H9 (cell line): ENCODE measurements at regions not wholly inside any gene's neighbourhood (a gene's known extent, or its start where the extent isn't known, plus 50 kb on each side); places are given as distances from the start of the nearest gene placed in this dataset.
"Not testable (repeated sequence)": the region's sequence is repeated elsewhere in the genome, so short reads cannot be mapped to it uniquely, and the experiment has no call there.

ENCODE experiments used
- DNase-seq: peaks from one replicate; pipeline ENCODE4 v3.0.0-alpha.2; 2017
- H2AFZ ChIP-seq: one replicate; pipeline ENCODE4 v1.6.1; 2013; ENCODE audit warnings: mild to moderate bottlenecking, low read length, control low read depth, moderate library complexity
- H2AK5ac ChIP-seq: 2 replicates; pipeline ENCODE4 v1.6.1; 2013; ENCODE audit warnings: low read length, control low read depth, mixed read lengths; ENCODE audit not compliant: insufficient read length
- H2BK120ac ChIP-seq: one replicate; pipeline ENCODE4 v1.6.1; 2013; ENCODE audit warnings: low read depth, mild to moderate bottlenecking, low read length, control low read depth, inconsistent platforms; ENCODE audit not compliant: poor library complexity, severe bottlenecking
- H2BK12ac ChIP-seq: 2 replicates; pipeline ENCODE4 v1.6.1; 2013; ENCODE audit warnings: low read length, control low read depth, mixed read lengths, low read depth; ENCODE audit not compliant: insufficient read length
- H2BK15ac ChIP-seq: 2 replicates; pipeline ENCODE4 v1.6.1; 2013; ENCODE audit warnings: low read depth, low read length, control low read depth
- H2BK20ac ChIP-seq: one replicate; pipeline ENCODE4 v1.6.1; 2013; ENCODE audit warnings: low read depth, mild to moderate bottlenecking, low read length, control low read depth, inconsistent platforms; ENCODE audit not compliant: poor library complexity, severe bottlenecking
- H2BK5ac ChIP-seq: 2 replicates; pipeline ENCODE4 v1.6.1; 2013; ENCODE audit warnings: low read length, control low read depth, mixed read lengths; ENCODE audit not compliant: insufficient read length
- H3K14ac ChIP-seq: 2 replicates; pipeline ENCODE4 v1.6.1; 2013; ENCODE audit warnings: low read length, control low read depth; ENCODE audit not compliant: insufficient read depth
- H3K18ac ChIP-seq: 2 replicates; pipeline ENCODE4 v1.6.1; 2013; ENCODE audit warnings: low read depth, mild to moderate bottlenecking, mixed read lengths, low read length, control low read depth; ENCODE audit not compliant: insufficient read length
- H3K23ac ChIP-seq: 2 replicates; pipeline ENCODE4 v1.6.1; 2013; ENCODE audit warnings: low read length, control low read depth, mixed read lengths, low read depth; ENCODE audit not compliant: insufficient read length
- H3K23me2 ChIP-seq: 2 replicates; pipeline ENCODE4 v1.6.1; 2013; ENCODE audit warnings: low read depth, mild to moderate bottlenecking, mixed read lengths, low read length, control low read depth; ENCODE audit not compliant: insufficient read length, poor library complexity, severe bottlenecking
- H3K27ac ChIP-seq: 2 replicates; pipeline ENCODE4 v1.5.1; 2013; ENCODE audit warnings: low read length, control low read depth, mixed read lengths, low read depth; ENCODE audit not compliant: insufficient read length
- H3K27me3 ChIP-seq: 2 replicates; pipeline ENCODE4 v1.6.1; 2013; ENCODE audit warnings: low read length, control low read depth, inconsistent platforms; ENCODE audit not compliant: insufficient read depth
- H3K4ac ChIP-seq: 2 replicates; pipeline ENCODE4 v1.6.1; 2013; ENCODE audit warnings: low read depth, mild to moderate bottlenecking, control low read depth, inconsistent platforms, low read length, moderate library complexity
- H3K4me1 ChIP-seq: 2 replicates; pipeline ENCODE4 v1.6.1; 2013; ENCODE audit warnings: low read length, control low read depth, inconsistent platforms; ENCODE audit not compliant: insufficient read depth
- H3K4me2 ChIP-seq: 2 replicates; pipeline ENCODE4 v1.6.1; 2013; ENCODE audit warnings: low read length, control low read depth, mixed read lengths; ENCODE audit not compliant: insufficient read length, insufficient read depth
- H3K56ac ChIP-seq: 2 replicates; pipeline ENCODE4 v1.6.1; 2013; ENCODE audit warnings: low read depth, mild to moderate bottlenecking, mixed read lengths, low read length, control low read depth; ENCODE audit not compliant: insufficient read length
- H3K79me1 ChIP-seq: 2 replicates; pipeline ENCODE4 v1.6.1; 2013; ENCODE audit warnings: low read depth, mild to moderate bottlenecking, moderate library complexity, low read length, control low read depth, inconsistent platforms; ENCODE audit not compliant: insufficient read depth, poor library complexity, severe bottlenecking
- H3K79me2 ChIP-seq: 2 replicates; pipeline ENCODE4 v1.6.1; 2013; ENCODE audit warnings: low read length, control low read depth, inconsistent platforms; ENCODE audit not compliant: insufficient read depth
- H3K9ac ChIP-seq: 2 replicates; pipeline ENCODE4 v1.6.1; 2013; ENCODE audit warnings: low read length, control low read depth, mixed read lengths; ENCODE audit not compliant: insufficient read length; ENCODE audit errors: extremely low read depth
- H3K9me3 ChIP-seq: one replicate; pipeline ENCODE4 v1.6.1; 2013; ENCODE audit warnings: low read depth, low read length, inconsistent platforms; ENCODE audit not compliant: control insufficient read depth
- H3T11ph ChIP-seq: one replicate; pipeline ENCODE4 v1.6.1; 2013; ENCODE audit warnings: mild to moderate bottlenecking, low read length, control low read depth, inconsistent platforms
- H4K20me1 ChIP-seq: one replicate; pipeline ENCODE4 v1.6.1; 2013; ENCODE audit not compliant: control insufficient read depth, insufficient read length, insufficient read depth
- H4K5ac ChIP-seq: 2 replicates; pipeline ENCODE4 v1.6.1; 2013; ENCODE audit warnings: low read depth, mild to moderate bottlenecking, mixed read lengths, low read length, control low read depth; ENCODE audit not compliant: insufficient read length
- H4K8ac ChIP-seq: replicated peaks from 2 replicates; pipeline ENCODE4 v1.6.1; 2013; ENCODE audit warnings: low read length, control low read depth, mixed read lengths, low read depth; ENCODE audit not compliant: insufficient read length
- H4K91ac ChIP-seq: 2 replicates; pipeline ENCODE4 v1.6.1; 2013; ENCODE audit warnings: low read depth, mild to moderate bottlenecking, moderate library complexity, mixed read lengths, low read length, control low read depth; ENCODE audit not compliant: insufficient read length
- H3K27ac Mint-ChIP-seq, 3 experiments: 2 replicates in 2 of 3; 3 replicates in 1 of 3; pipeline ENCODE4 v1.8.0; 2020 to 2021; ENCODE audit warnings: mixed read lengths in 3 of 3, mild to moderate bottlenecking in 1 of 3, moderate library complexity in 1 of 3
- H3K27me3 Mint-ChIP-seq: 2 replicates; pipeline ENCODE4 v1.8.0; 2021; ENCODE audit warnings: low read depth, mild to moderate bottlenecking, moderate library complexity, mixed read lengths
- H3K36me3 Mint-ChIP-seq, 3 experiments: 2 replicates in 2 of 3; 3 replicates in 1 of 3; pipeline ENCODE4 v1.8.0; 2020 to 2021; ENCODE audit warnings: low read depth in 3 of 3, mixed read lengths in 3 of 3; ENCODE audit not compliant: insufficient read depth in 1 of 3
- H3K4me1 Mint-ChIP-seq, 2 experiments: 2 replicates each; pipeline ENCODE4 v1.8.0; 2020; ENCODE audit warnings: mixed read lengths in 2 of 2
- H3K4me3 Mint-ChIP-seq, 2 experiments: 2 replicates in 1 of 2; 3 replicates in 1 of 2; pipeline ENCODE4 v1.8.0; 2020 to 2021; ENCODE audit warnings: mild to moderate bottlenecking in 2 of 2, mixed read lengths in 2 of 2, moderate library complexity in 1 of 2
- H3K9me3 Mint-ChIP-seq, 2 experiments: 2 replicates in 1 of 2; 3 replicates in 1 of 2; pipeline ENCODE4 v1.8.0; 2020; ENCODE audit warnings: mild to moderate bottlenecking in 2 of 2, mixed read lengths in 2 of 2, moderate library complexity in 1 of 2
- CTCF ChIP-seq: fragments of 200-600 bp; sonication (generic); conservative IDR thresholded peaks from 3 replicates; pipeline ENCODE4 v1.8.0; 2021; ENCODE audit warnings: antibody characterized with exemption, mild to moderate bottlenecking
- WGBS: extraction: QIAGEN DNeasy Blood & Tissue Kit; methylation state at CpG from one replicate; pipeline ENCODE4 v1.1.7; 2013; ENCODE audit warnings: missing lambda C conversion rate, low lambda C conversion rate, mixed read lengths; ENCODE audit not compliant: insufficient read length; ENCODE audit errors: extremely low coverage; 5-methylcytosine and 5-hydroxymethylcytosine counted together

- Mint-ChIP-seq H3K9me3 (peaks cover 3 to 6% of the 10 kb centered on the region in 2 experiments), H3K36me3 (peaks cover 3 to 6% (median 3%) of the 10 kb centered on the region in 3 experiments), H3K4me3 (no peak overlapping the region), H3K27me3 (no peaks in the 10 kb centered on the region; the same call in 1 of the 2 replicates), H3K27ac (no peak overlapping the region; a peak in 1 of 7 replicates), H3K4me1 (peaks cover 55 to 56% of the 10 kb centered on the region in 2 experiments)
- no peak overlapping the region for H4K5ac ChIP-seq
- peak overlapping the region; percentile 47 for H3K18ac ChIP-seq
- H3K79me2 ChIP-seq, result no peaks in the 10 kb centered on the region
- H3K4me2 ChIP-seq, result no peak overlapping the region
- no peak overlapping the region for H2BK120ac ChIP-seq
- H2BK5ac ChIP-seq, result no peak overlapping the region
- H3K14ac ChIP-seq, result no peak overlapping the region
- H3K23me2 ChIP-seq, result no peaks in the 10 kb centered on the region
- TF ChIP-seq CTCF, result no peak
- no peak for DNase-seq
- no peak overlapping the region for H3K23ac ChIP-seq
- H3K79me1 ChIP-seq, result no peaks in the 10 kb centered on the region
- H3K9me3 ChIP-seq, result peaks cover 2% of the 10 kb centered on the region
- H4K20me1 ChIP-seq, result no peaks in the 10 kb centered on the region
- no peaks in the 10 kb centered on the region for H3K27me3 ChIP-seq
- H2AK5ac ChIP-seq, result no peak overlapping the region
- H2BK15ac ChIP-seq, result no peak overlapping the region
- H3K9ac ChIP-seq, result no peak overlapping the region
- H4K91ac ChIP-seq, result no peak overlapping the region
- H4K8ac ChIP-seq, result no peak overlapping the region
- H3K4ac ChIP-seq, result no peak overlapping the region
- H3K56ac ChIP-seq, result no peak overlapping the region
- no peak overlapping the region for H2BK20ac ChIP-seq
- H3T11ph ChIP-seq, result no peak overlapping the region
- H3K4me1 ChIP-seq, result peaks cover 9% of the 10 kb centered on the region; the same call in 1 of the 2 replicates
- H2BK12ac ChIP-seq, result no peak overlapping the region
- no CpG with 5 or more reads among the region's 5 CpGs for WGBS
- no peak overlapping the region for H2AFZ ChIP-seq
- no peak overlapping the region for H3K27ac ChIP-seq
These were observed 78.5 kb upstream of the C16orf82 start for GRCh38 chr16:26988186-26988585.

GRCh38 chr16:26990384-26991120, 76.2 kb upstream of the C16orf82 start:
- not testable (repeated sequence) for H4K20me1 ChIP-seq, H3K4ac ChIP-seq, H4K5ac ChIP-seq, H4K8ac ChIP-seq, H3K36me3 Mint-ChIP-seq, H2BK12ac ChIP-seq, H3K4me1 ChIP-seq, H4K91ac ChIP-seq, H2BK120ac ChIP-seq, H3K23me2 ChIP-seq, H3K79me1 ChIP-seq, H3K56ac ChIP-seq, H3K9me3 ChIP-seq, H3K14ac ChIP-seq, H3K23ac ChIP-seq, H3K27me3 Mint-ChIP-seq, H2BK5ac ChIP-seq, H2AFZ ChIP-seq, H3K27me3 ChIP-seq, H3T11ph ChIP-seq, H3K9ac ChIP-seq, H2BK15ac ChIP-seq, H3K27ac ChIP-seq, H3K9me3 Mint-ChIP-seq, H3K4me3 Mint-ChIP-seq, H3K79me2 ChIP-seq, H2BK20ac ChIP-seq, H3K18ac ChIP-seq, H3K4me2 ChIP-seq, H2AK5ac ChIP-seq, DNase-seq
- Mint-ChIP-seq H3K27ac (peak overlapping the region in 1 of 3 experiments; percentile 88; a peak in 1 of 7 replicates), H3K4me1 (peaks cover 43 to 46% of the 10 kb centered on the region in 2 experiments)
- no CpG with 5 or more reads among the region's 5 CpGs for WGBS
